Endothelial cell of umbilical vein (primary cell): ENCODE measurements at regions not wholly inside any gene's neighbourhood (a gene's known extent, or its start where the extent isn't known, plus 50 kb on each side); places are given as distances from the start of the nearest gene placed in this dataset.

Experiments used
- BruUV-seq: library from RNA; stranded (reverse); fragments of 400-500 nt; replicated peaks from 2 replicates; lab custom pipeline; 2021; lab: Mats Ljungman, UMichigan
- CTCF ChIA-PET: fragments of 300-600, 350-600 bp; sonication (Branson Sonifier 250); formaldehyde crosslinking; loops from one replicate; lab custom pipeline; 2021; ENCODE audit warnings: antibody characterized with exemption, inconsistent platforms; lab: Charles Lee
- POLR2A ChIA-PET: fragments of 300-600, 350-600 bp; sonication (Branson Sonifier 250); formaldehyde crosslinking; loops from one replicate; lab custom pipeline; 2021; ENCODE audit warnings: antibody characterized with exemption, inconsistent platforms; lab: Charles Lee
- DNase-seq: peaks from one replicate; pipeline ENCODE4 v3.0.0-alpha.2; 2011; ENCODE audit warnings: low read depth, low spot score
- FAIRE-seq: peaks from 2 replicates; lab custom pipeline; 2011; peaks lifted over from hg19 to GRCh38; lab: Jason Lieb, UNC
- H2AFZ ChIP-seq: 2 replicates; pipeline ENCODE4 v1.6.0; 2012; ENCODE audit warnings: low read depth, low read length, control low read depth, inconsistent platforms
- H3K27ac ChIP-seq: 2 replicates; pipeline ENCODE4 v1.5.1; 2011; ENCODE audit warnings: low read depth, mild to moderate bottlenecking, control low read depth, low read length, moderate library complexity; ENCODE audit not compliant: insufficient read depth
- H3K27me3 ChIP-seq, 2 experiments: 2 replicates each; pipeline versions ENCODE4 v1.6.0 to v1.6.1; 2011; ENCODE audit warnings: low read length in 2 of 2, mixed read lengths in 1 of 2; ENCODE audit not compliant: control insufficient read depth in 2 of 2, insufficient read depth in 2 of 2
- H3K36me3 ChIP-seq, 2 experiments: 2 replicates in 1 of 2; 3 replicates in 1 of 2; pipeline ENCODE4 v1.5.1; 2011; ENCODE audit warnings: low read length in 2 of 2, mild to moderate bottlenecking in 1 of 2, moderate library complexity in 1 of 2; ENCODE audit not compliant: control insufficient read depth in 2 of 2, insufficient read depth in 2 of 2; ENCODE audit errors: extremely low read depth in 1 of 2
- H3K4me1 ChIP-seq: 3 replicates; pipeline ENCODE4 v1.5.1; 2011; ENCODE audit warnings: mild to moderate bottlenecking, low read length; ENCODE audit not compliant: control insufficient read depth, insufficient read depth; ENCODE audit errors: extremely low read depth
- H3K4me2 ChIP-seq: 2 replicates; pipeline ENCODE4 v1.6.1; 2011; ENCODE audit warnings: low read length, control low read depth, mixed read lengths; ENCODE audit not compliant: insufficient read depth
- H3K4me3 ChIP-seq, 3 experiments: fragments of 200-600 bp in 1 of 3; sonication (generic), shearing (Covaris generic) in 1 of 3; replicated peaks in 1 of 3; 2 replicates each; pipeline ENCODE4 v1.5.1; 2011 to 2016; ENCODE audit warnings: control low read depth in 3 of 3, low read length in 3 of 3, mild to moderate bottlenecking in 2 of 3, inconsistent platforms in 1 of 3, low read depth in 1 of 3, moderate library complexity in 1 of 3; ENCODE audit not compliant: insufficient read depth in 1 of 3
- H3K79me2 ChIP-seq: 2 replicates; pipeline ENCODE4 v1.6.0; 2012; ENCODE audit warnings: low read length, inconsistent platforms; ENCODE audit not compliant: control insufficient read depth, insufficient read depth
- H3K9ac ChIP-seq: replicated peaks from 2 replicates; pipeline ENCODE3; 2011; ENCODE audit warnings: low read length, control low read depth; ENCODE audit not compliant: insufficient read depth; ENCODE audit errors: extremely low read depth
- H3K9me1 ChIP-seq: replicated peaks from 3 replicates; pipeline ENCODE4 v1.6.0; 2011; ENCODE audit warnings: mild to moderate bottlenecking, low read length; ENCODE audit not compliant: control insufficient read depth, insufficient read depth; ENCODE audit errors: extremely low read depth
- H3K9me3 ChIP-seq: replicated peaks from 2 replicates; pipeline ENCODE4 v1.5.1; 2012; ENCODE audit warnings: low read length, inconsistent platforms; ENCODE audit not compliant: control insufficient read depth, insufficient read depth
- H4K20me1 ChIP-seq: replicated peaks from 2 replicates; pipeline ENCODE3; 2011; ENCODE audit warnings: mild to moderate bottlenecking, low read length; ENCODE audit not compliant: control insufficient read depth, insufficient read depth; ENCODE audit errors: extremely low read depth
- EZH2 ChIP-seq: IDR thresholded peaks from 2 replicates; pipeline ENCODE4 v1.6.1; 2012; ENCODE audit warnings: borderline replicate concordance, low read depth, mild to moderate bottlenecking, moderate library complexity, low read length, inconsistent platforms; ENCODE audit not compliant: severe bottlenecking
- FOS ChIP-seq: IDR thresholded peaks from 2 replicates; pipeline ENCODE4 v1.6.1; 2011; ENCODE audit warnings: mild to moderate bottlenecking, low read length, moderate library complexity, borderline replicate concordance; ENCODE audit not compliant: insufficient read depth
- GATA2 ChIP-seq: IDR thresholded peaks from 2 replicates; pipeline ENCODE4 v1.7.0; 2011; ENCODE audit warnings: low read depth, mild to moderate bottlenecking, moderate library complexity, mixed read lengths, low read length; ENCODE audit not compliant: insufficient read length, insufficient read depth
- JUN ChIP-seq: IDR thresholded peaks from 2 replicates; pipeline ENCODE4 v1.6.1; 2011; ENCODE audit warnings: borderline replicate concordance, low read depth; ENCODE audit not compliant: insufficient read length, insufficient read depth
- MYC ChIP-seq: IDR thresholded peaks from one replicate; pipeline ENCODE4 v1.6.1; 2011; ENCODE audit warnings: mild to moderate bottlenecking, low read depth, low read length
- POLR2A ChIP-seq: IDR thresholded peaks from 2 replicates; pipeline ENCODE4 v1.6.1; 2012; ENCODE audit warnings: low read depth, mild to moderate bottlenecking, control low read depth, low read length
- POLR2AphosphoS5 ChIP-seq: IDR thresholded peaks from 2 replicates; pipeline ENCODE4 v1.6.1; 2012; ENCODE audit warnings: low read depth, mild to moderate bottlenecking, control low read depth, low read length, moderate library complexity; ENCODE audit not compliant: insufficient read depth
- dilution Hi-C: fragments of 300-500 bp; cut with MboI; formaldehyde crosslinking; loops from one replicate; pipeline ENCODE4 v1.15.0; 2019; ENCODE audit warnings: low sequenced_read_pairs; ENCODE audit not compliant: extremely low pct_ligation_motif_present
- intact Hi-C: fragments of 100-400 bp; cut with micrococcal nuclease; formaldehyde crosslinking; loops from one replicate; pipeline ENCODE4 v1.10.0; 2022
- TF ChIP-seq, protein P1 (sequence below), 2 donors: IDR thresholded peaks; 1 replicate in 1 of 2; 2 replicates in 1 of 2; pipeline ENCODE4 v1.5.1; 2011; ENCODE audit warnings: low read length in 2 of 2, mild to moderate bottlenecking in 2 of 2, moderate library complexity in 2 of 2, control low read depth in 1 of 2, inconsistent platforms in 1 of 2, low read depth in 1 of 2; ENCODE audit not compliant: insufficient read depth in 1 of 2; ENCODE audit errors: extremely low read depth in 1 of 2
- TF ChIP-seq, protein P2 (sequence below): IDR thresholded peaks from 2 replicates; pipeline ENCODE4 v1.6.1; 2011; ENCODE audit not compliant: insufficient read depth, insufficient read length

DNA sequence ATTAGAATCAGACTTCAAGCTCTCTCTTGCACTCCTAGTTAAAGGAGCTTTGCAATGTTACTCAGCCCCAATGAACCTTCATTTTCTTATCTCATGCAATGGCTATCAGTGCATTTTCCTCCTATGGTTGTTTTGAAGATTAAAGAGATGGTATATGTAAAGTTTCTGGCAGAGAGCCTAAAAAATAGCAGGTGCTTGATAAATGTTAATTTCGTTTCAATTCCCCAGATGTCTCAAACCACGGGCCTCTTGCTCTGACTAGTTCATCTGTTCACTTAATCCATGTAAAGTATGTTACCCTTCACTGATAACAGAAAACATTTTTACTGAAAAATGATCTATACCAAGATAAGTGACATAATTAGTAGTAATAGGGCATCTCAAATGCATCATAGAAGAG is 735.4 kb upstream of the USP15 start:
- Histone ChIP-seq H3K36me3 (no peaks in the 10 kb centered on the region), H3K27me3 (no peaks in the 10 kb centered on the region), H3K79me2 (no peaks in the 10 kb centered on the region), H4K20me1 (no peaks in the 10 kb centered on the region), H3K9ac (no peak overlapping the region), H2AFZ (no peak overlapping the region), H3K4me2 (no peak overlapping the region), H3K9me3 (peaks cover 5% of the 10 kb centered on the region), H3K9me1 (no peaks in the 10 kb centered on the region), H3K27ac (no peak overlapping the region), H3K4me1 (no peaks in the 10 kb centered on the region), H3K4me3 (no peak overlapping the region)
- BruUV-seq = no TSS peak
- TF ChIP-seq JUN (no peak), EZH2 (no peak), GATA2 (no peak), POLR2AphosphoS5 (no peak), MYC (no peak), FOS (no peak), POLR2A (no peak)
- TF ChIP-seq, protein P1, sequence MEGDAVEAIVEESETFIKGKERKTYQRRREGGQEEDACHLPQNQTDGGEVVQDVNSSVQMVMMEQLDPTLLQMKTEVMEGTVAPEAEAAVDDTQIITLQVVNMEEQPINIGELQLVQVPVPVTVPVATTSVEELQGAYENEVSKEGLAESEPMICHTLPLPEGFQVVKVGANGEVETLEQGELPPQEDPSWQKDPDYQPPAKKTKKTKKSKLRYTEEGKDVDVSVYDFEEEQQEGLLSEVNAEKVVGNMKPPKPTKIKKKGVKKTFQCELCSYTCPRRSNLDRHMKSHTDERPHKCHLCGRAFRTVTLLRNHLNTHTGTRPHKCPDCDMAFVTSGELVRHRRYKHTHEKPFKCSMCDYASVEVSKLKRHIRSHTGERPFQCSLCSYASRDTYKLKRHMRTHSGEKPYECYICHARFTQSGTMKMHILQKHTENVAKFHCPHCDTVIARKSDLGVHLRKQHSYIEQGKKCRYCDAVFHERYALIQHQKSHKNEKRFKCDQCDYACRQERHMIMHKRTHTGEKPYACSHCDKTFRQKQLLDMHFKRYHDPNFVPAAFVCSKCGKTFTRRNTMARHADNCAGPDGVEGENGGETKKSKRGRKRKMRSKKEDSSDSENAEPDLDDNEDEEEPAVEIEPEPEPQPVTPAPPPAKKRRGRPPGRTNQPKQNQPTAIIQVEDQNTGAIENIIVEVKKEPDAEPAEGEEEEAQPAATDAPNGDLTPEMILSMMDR (IDR thresholded peaks at IDR 0.05; ENCODE audit: extremely low read depth in 1 of 2, insufficient read depth in 1 of 2, low read depth in 1 of 2, low read length in 2 of 2) = no peak
- TF ChIP-seq, protein P2, sequence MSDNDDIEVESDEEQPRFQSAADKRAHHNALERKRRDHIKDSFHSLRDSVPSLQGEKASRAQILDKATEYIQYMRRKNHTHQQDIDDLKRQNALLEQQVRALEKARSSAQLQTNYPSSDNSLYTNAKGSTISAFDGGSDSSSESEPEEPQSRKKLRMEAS = no peak
- FAIRE-seq (no peak), DNase-seq (no peak)
- ChIA-PET POLR2A (no interaction called here), CTCF (no interaction called here)
- intact Hi-C loops = no loop called here
- dilution Hi-C loops = no loop called here
